ENCODE measurements at regions not wholly inside any gene's neighbourhood (a gene's known extent, or its start where the extent isn't known, plus 50 kb on each side); places are given as distances from the start of the nearest gene placed in this dataset.

DNA sequence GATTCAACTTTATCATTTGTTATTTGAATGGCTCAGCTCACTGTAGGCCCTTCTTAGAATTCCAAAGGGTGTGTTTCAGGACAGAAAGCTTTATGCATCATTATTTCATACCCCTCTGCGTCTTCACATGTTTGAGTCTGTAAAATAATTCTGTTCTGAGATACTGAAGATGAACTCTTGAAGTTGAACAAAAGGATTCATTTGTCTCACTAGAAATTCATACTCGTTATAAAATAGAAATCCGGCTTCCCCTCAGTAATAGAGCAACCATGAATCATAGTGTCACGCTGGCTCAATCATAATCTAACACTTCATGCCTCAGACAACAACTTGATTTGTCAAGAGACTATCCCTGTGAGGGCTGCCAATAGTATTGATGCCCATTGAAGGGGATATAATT lies 1015.4 kb upstream of the SEMA6D start:
- no peak overlapping the region for H2AFZ ChIP-seq (ENCODE audit: low read depth, low read length, poor library complexity, severe bottlenecking)
- no peak overlapping the region for H3K9ac ChIP-seq (ENCODE audit: low read length)
- no peaks in the 10 kb centered on the region for H3K4me1 ChIP-seq (ENCODE audit: control insufficient read depth in 1 of 2, insufficient read depth in 2 of 2, low read length in 2 of 2)
- H3K9me2 ChIP-seq (ENCODE audit: insufficient read depth) = no peaks in the 10 kb centered on the region
- H3K79me2 ChIP-seq (ENCODE audit: insufficient read depth, low read length) = no peaks in the 10 kb centered on the region
- no peak overlapping the region for H3K4me3 ChIP-seq (replicated peaks in 1 of 2; ENCODE audit: low read depth in 1 of 2, low read length in 2 of 2)
- no peaks in the 10 kb centered on the region for H3K27me3 ChIP-seq (ENCODE audit: insufficient read depth, low read length)
- ChIA-PET POLR2A (no interaction called here), CTCF (no interaction called here), RAD21 (ENCODE audit: low non-redundant PET in 1 of 2, low total read pairs in 2 of 2, uncharacterized antibody in 2 of 2, unreplicated experiment in 2 of 2) (no interaction called here)
- H3K36me3 ChIP-seq (ENCODE audit: control insufficient read depth in 1 of 2, insufficient read depth in 2 of 2, low read length in 2 of 2) = no peaks in the 10 kb centered on the region
- intact Hi-C loops (cut with micrococcal nuclease) = no loop called here
- ATAC-seq (no peak), DNase-seq (ENCODE audit: low read depth, low spot score) (no peak)
- no peak overlapping the region for H3K27ac ChIP-seq (ENCODE audit: low read depth, low read length)
- no peak overlapping the region for H3K4me2 ChIP-seq (ENCODE audit: low read length)
- H3K9me3 ChIP-seq (ENCODE audit: control insufficient read depth in 1 of 2, insufficient read depth in 1 of 2, low read depth in 1 of 2, low read length in 2 of 2) = peaks cover 3 to 23% of the 10 kb centered on the region in 2 experiments; a peak in 2 of 4 replicates
- no TSS peak for BruUV-seq (replicated peaks)
- TF ChIP-seq POLR2A (IDR thresholded peaks at IDR 0.05; ENCODE audit: borderline replicate concordance, extremely low read depth, insufficient read depth, insufficient read length) (no peak), RAD21 (IDR thresholded peaks at IDR 0.05; ENCODE audit: low read depth) (no peak), EZH2 (IDR thresholded peaks at IDR 0.05) (no peak), ELF1 (IDR thresholded peaks at IDR 0.05; ENCODE audit: borderline replicate concordance, low read depth) (no peak), CBX3 (IDR thresholded peaks at IDR 0.05; ENCODE audit: low read depth) (no peak), SRF (IDR thresholded peaks at IDR 0.05; ENCODE audit: low read depth) (no peak), TCF7L2 (IDR thresholded peaks at IDR 0.05; ENCODE audit: borderline replicate concordance, extremely low read depth, insufficient read depth, insufficient read length) (no peak), EZH2phosphoT487 (IDR thresholded peaks at IDR 0.05; ENCODE audit: borderline replicate concordance) (no peak), SIN3A (IDR thresholded peaks at IDR 0.05; ENCODE audit: low read depth) (no peak), CEBPB (IDR thresholded peaks at IDR 0.05; ENCODE audit: low read depth) (no peak), ZFX (IDR thresholded peaks at IDR 0.05) (no peak), YY1 (IDR thresholded peaks at IDR 0.05; ENCODE audit: extremely low read depth, insufficient replicate concordance, low read depth, low read length) (no peak)
- TF ChIP-seq, protein P1, sequence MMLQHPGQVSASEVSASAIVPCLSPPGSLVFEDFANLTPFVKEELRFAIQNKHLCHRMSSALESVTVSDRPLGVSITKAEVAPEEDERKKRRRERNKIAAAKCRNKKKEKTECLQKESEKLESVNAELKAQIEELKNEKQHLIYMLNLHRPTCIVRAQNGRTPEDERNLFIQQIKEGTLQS (IDR thresholded peaks at IDR 0.05) = no peak
- TF ChIP-seq, protein P2, sequence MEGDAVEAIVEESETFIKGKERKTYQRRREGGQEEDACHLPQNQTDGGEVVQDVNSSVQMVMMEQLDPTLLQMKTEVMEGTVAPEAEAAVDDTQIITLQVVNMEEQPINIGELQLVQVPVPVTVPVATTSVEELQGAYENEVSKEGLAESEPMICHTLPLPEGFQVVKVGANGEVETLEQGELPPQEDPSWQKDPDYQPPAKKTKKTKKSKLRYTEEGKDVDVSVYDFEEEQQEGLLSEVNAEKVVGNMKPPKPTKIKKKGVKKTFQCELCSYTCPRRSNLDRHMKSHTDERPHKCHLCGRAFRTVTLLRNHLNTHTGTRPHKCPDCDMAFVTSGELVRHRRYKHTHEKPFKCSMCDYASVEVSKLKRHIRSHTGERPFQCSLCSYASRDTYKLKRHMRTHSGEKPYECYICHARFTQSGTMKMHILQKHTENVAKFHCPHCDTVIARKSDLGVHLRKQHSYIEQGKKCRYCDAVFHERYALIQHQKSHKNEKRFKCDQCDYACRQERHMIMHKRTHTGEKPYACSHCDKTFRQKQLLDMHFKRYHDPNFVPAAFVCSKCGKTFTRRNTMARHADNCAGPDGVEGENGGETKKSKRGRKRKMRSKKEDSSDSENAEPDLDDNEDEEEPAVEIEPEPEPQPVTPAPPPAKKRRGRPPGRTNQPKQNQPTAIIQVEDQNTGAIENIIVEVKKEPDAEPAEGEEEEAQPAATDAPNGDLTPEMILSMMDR (IDR thresholded peaks at IDR 0.05 in 2 of 3, conservative IDR thresholded peaks at IDR 0.05 in 1 of 3; ENCODE audit: borderline replicate concordance in 1 of 3, insufficient read depth in 1 of 3, low read depth in 2 of 3, low read length in 2 of 3) = no peak
- TF ChIP-seq, protein P3, sequence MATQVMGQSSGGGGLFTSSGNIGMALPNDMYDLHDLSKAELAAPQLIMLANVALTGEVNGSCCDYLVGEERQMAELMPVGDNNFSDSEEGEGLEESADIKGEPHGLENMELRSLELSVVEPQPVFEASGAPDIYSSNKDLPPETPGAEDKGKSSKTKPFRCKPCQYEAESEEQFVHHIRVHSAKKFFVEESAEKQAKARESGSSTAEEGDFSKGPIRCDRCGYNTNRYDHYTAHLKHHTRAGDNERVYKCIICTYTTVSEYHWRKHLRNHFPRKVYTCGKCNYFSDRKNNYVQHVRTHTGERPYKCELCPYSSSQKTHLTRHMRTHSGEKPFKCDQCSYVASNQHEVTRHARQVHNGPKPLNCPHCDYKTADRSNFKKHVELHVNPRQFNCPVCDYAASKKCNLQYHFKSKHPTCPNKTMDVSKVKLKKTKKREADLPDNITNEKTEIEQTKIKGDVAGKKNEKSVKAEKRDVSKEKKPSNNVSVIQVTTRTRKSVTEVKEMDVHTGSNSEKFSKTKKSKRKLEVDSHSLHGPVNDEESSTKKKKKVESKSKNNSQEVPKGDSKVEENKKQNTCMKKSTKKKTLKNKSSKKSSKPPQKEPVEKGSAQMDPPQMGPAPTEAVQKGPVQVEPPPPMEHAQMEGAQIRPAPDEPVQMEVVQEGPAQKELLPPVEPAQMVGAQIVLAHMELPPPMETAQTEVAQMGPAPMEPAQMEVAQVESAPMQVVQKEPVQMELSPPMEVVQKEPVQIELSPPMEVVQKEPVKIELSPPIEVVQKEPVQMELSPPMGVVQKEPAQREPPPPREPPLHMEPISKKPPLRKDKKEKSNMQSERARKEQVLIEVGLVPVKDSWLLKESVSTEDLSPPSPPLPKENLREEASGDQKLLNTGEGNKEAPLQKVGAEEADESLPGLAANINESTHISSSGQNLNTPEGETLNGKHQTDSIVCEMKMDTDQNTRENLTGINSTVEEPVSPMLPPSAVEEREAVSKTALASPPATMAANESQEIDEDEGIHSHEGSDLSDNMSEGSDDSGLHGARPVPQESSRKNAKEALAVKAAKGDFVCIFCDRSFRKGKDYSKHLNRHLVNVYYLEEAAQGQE (IDR thresholded peaks at IDR 0.05; ENCODE audit: low read depth) = no peak
- H4K20me1 ChIP-seq (ENCODE audit: insufficient read depth) = no peaks in the 10 kb centered on the region

All from HCT116 (cell line).